T-cell (primary cell): ENCODE measurements at regions not wholly inside any gene's neighbourhood (a gene's known extent, or its start where the extent isn't known, plus 50 kb on each side); places are given as distances from the start of the nearest gene placed in this dataset.
A peak's percentile ranks its signal among the peaks of the same experiment; 100 is the strongest.

ENCODE experiments used
- ATAC-seq, 4 experiments: fragments of 200-7000 bp in 3 of 4; fragments of 150-1000 bp in 1 of 4; cut with Tn5 transposase; replicated peaks in 1 of 4; 1 replicate in 3 of 4; 2 replicates in 1 of 4; pipeline ENCODE4 v1.10.0; 2021; ENCODE audit warnings: moderate library complexity in 3 of 4, mild to moderate bottlenecking in 2 of 4, moderate number of reproducible peaks in 1 of 4
- CTCF ChIA-PET, 2 donors: fragments of 300-600 bp; sonication (Branson Sonifier 250); formaldehyde crosslinking; loops; one replicate each; lab custom pipeline; 2022; ENCODE audit warnings: antibody characterized with exemption in 2 of 2; lab: Charles Lee
- POLR2A ChIA-PET, 2 donors: fragments of 300-600 bp; sonication (Branson Sonifier 250); formaldehyde crosslinking; loops; one replicate each; lab custom pipeline; 2022; ENCODE audit warnings: antibody characterized with exemption in 2 of 2; lab: Charles Lee
- DNase-seq, 35 experiments: peaks; one replicate each; pipeline versions ENCODE4 v3.0.0 to v3.0.0-alpha.2; 2013 to 2023
- H3K27ac ChIP-seq: one replicate; pipeline ENCODE4 v1.5.1; 2013; ENCODE audit warnings: low read length
- H3K27me3 ChIP-seq, 2 experiments: replicated peaks in 1 of 2; 1 replicate in 1 of 2; 2 replicates in 1 of 2; pipeline versions ENCODE4 v1.6.1 to v1.7.0; 2013; ENCODE audit warnings: low read length in 1 of 2, mixed read lengths in 1 of 2; ENCODE audit not compliant: control insufficient read depth in 2 of 2, insufficient read depth in 2 of 2; ENCODE audit errors: extremely low read depth in 1 of 2
- H3K36me3 ChIP-seq, 2 donors: 1 replicate in 1 of 2; 2 replicates in 1 of 2; pipeline versions ENCODE4 v1.6.1 to v1.7.0; 2013; ENCODE audit warnings: low read length in 1 of 2; ENCODE audit not compliant: control insufficient read depth in 2 of 2, insufficient read depth in 1 of 2; ENCODE audit errors: extremely low read depth in 1 of 2
- H3K4me1 ChIP-seq, 2 experiments: 1 replicate in 1 of 2; 2 replicates in 1 of 2; pipeline versions ENCODE4 v1.6.1 to v1.7.0; 2013; ENCODE audit warnings: low read length in 2 of 2, mixed read lengths in 1 of 2; ENCODE audit not compliant: insufficient read depth in 2 of 2, control insufficient read depth in 1 of 2; ENCODE audit errors: extremely low read depth in 1 of 2
- H3K4me3 ChIP-seq, 2 donors: 1 replicate in 1 of 2; 2 replicates in 1 of 2; pipeline versions ENCODE4 v1.5.1 to v1.7.0; 2013; ENCODE audit warnings: mild to moderate bottlenecking in 2 of 2, low read length in 1 of 2, moderate library complexity in 1 of 2; ENCODE audit not compliant: control insufficient read depth in 1 of 2; ENCODE audit errors: extremely low read depth in 1 of 2
- H3K9me3 ChIP-seq: 2 replicates; pipeline ENCODE4 v1.7.0; 2013
- H3K27ac Mint-ChIP-seq, 2 donors: one replicate each; pipeline ENCODE4 v1.8.0; 2020 to 2021; ENCODE audit warnings: mild to moderate bottlenecking in 2 of 2, mixed read lengths in 2 of 2
- H3K27me3 Mint-ChIP-seq, 2 donors: one replicate each; pipeline ENCODE4 v1.8.0; 2021 to 2022; ENCODE audit warnings: mixed read lengths in 2 of 2
- H3K36me3 Mint-ChIP-seq: one replicate; pipeline ENCODE4 v1.8.0; 2021; ENCODE audit warnings: mixed read lengths
- H3K4me1 Mint-ChIP-seq, 3 donors: one replicate each; pipeline ENCODE4 v1.8.0; 2020 to 2022; ENCODE audit warnings: mixed read lengths in 3 of 3, mild to moderate bottlenecking in 1 of 3
- H3K4me3 Mint-ChIP-seq, 3 donors: one replicate each; pipeline ENCODE4 v1.8.0; 2020 to 2022; ENCODE audit warnings: mild to moderate bottlenecking in 3 of 3, mixed read lengths in 3 of 3, moderate library complexity in 3 of 3
- H3K9me3 Mint-ChIP-seq, 3 donors: one replicate each; pipeline ENCODE4 v1.8.0; 2020 to 2022; ENCODE audit warnings: mixed read lengths in 3 of 3
- WGBS: methylation state at CpG from one replicate; pipeline ENCODE4 v1.1.5; 2013; ENCODE audit warnings: missing lambda C conversion rate; ENCODE audit not compliant: insufficient coverage; 5-methylcytosine and 5-hydroxymethylcytosine counted together

GRCh38 chr18:51857989-51858388, 482.0 kb upstream of the DCC start:
- CTCF ChIA-PET, result no interaction called here
- H3K4me1 Mint-ChIP-seq, result no peaks in the 10 kb centered on the region
- H3K9me3 Mint-ChIP-seq, result peaks cover 0 to 6% (median under 1%) of the 10 kb centered on the region in 3 donors
- Histone ChIP-seq H3K27me3 (peaks cover 0 to 3% of the 10 kb centered on the region in 2 experiments), H3K36me3 (no peaks in the 10 kb centered on the region), H3K4me1 (no peaks in the 10 kb centered on the region), H3K4me3 (no peak overlapping the region), H3K27ac (no peak overlapping the region), H3K9me3 (no peaks in the 10 kb centered on the region)
- no peak overlapping the region for H3K4me3 Mint-ChIP-seq
- DNase-seq (no peak), ATAC-seq (no peak)
- H3K27ac Mint-ChIP-seq, result no peak overlapping the region
- H3K27me3 Mint-ChIP-seq, result no peaks in the 10 kb centered on the region
- H3K36me3 Mint-ChIP-seq, result no peaks in the 10 kb centered on the region
- 60% methylated on average over 1 of the region's 5 CpGs for WGBS
- POLR2A ChIA-PET, result no interaction called here

- H3K4me1 ChIP-seq, result no peaks in the 10 kb centered on the region
- H3K36me3 ChIP-seq, result no peaks in the 10 kb centered on the region
- H3K27me3 ChIP-seq, result no peaks in the 10 kb centered on the region
- no peak overlapping the region for H3K4me3 ChIP-seq
- Mint-ChIP-seq H3K9me3 (peaks cover 0 to 10% (median 9%) of the 10 kb centered on the region in 3 donors), H3K4me3 (no peak overlapping the region), H3K4me1 (no peaks in the 10 kb centered on the region), H3K27ac (no peak overlapping the region), H3K36me3 (no peaks in the 10 kb centered on the region), H3K27me3 (no peaks in the 10 kb centered on the region)
- ChIA-PET POLR2A (no interaction called here), CTCF (no interaction called here)
- no peaks in the 10 kb centered on the region for H3K9me3 ChIP-seq
- DNase-seq (no peak), ATAC-seq (no peak)
- no peak overlapping the region for H3K27ac ChIP-seq
- no CpG with 5 or more reads among the region's 2 CpGs for WGBS
These were observed 479.0 kb upstream of the DCC start for GRCh38 chr18:51861046-51861445.

- H3K4me3 ChIP-seq, result no peak overlapping the region
- no peak overlapping the region for H3K4me3 Mint-ChIP-seq
- H3K4me1 Mint-ChIP-seq, result no peaks in the 10 kb centered on the region
- H3K27me3 Mint-ChIP-seq, result no peaks in the 10 kb centered on the region
- H3K27ac Mint-ChIP-seq, result no peak overlapping the region
- no peak overlapping the region for H3K27ac ChIP-seq
- no peaks in the 10 kb centered on the region for H3K9me3 ChIP-seq
- WGBS, result 53% methylated on average over 3 of the region's 4 CpGs
- no peaks in the 10 kb centered on the region for H3K36me3 ChIP-seq
- H3K27me3 ChIP-seq, result no peaks in the 10 kb centered on the region
- CTCF ChIA-PET, result no interaction called here
- POLR2A ChIA-PET, result no interaction called here
- DNase-seq (no peak), ATAC-seq (no peak)
- peaks cover under 1 to 10% (median 10%) of the 10 kb centered on the region in 3 donors for H3K9me3 Mint-ChIP-seq
- no peaks in the 10 kb centered on the region for H3K4me1 ChIP-seq
- no peaks in the 10 kb centered on the region for H3K36me3 Mint-ChIP-seq
These were observed 477.8 kb upstream of the DCC start for GRCh38 chr18:51862051-51862715.

DNA sequence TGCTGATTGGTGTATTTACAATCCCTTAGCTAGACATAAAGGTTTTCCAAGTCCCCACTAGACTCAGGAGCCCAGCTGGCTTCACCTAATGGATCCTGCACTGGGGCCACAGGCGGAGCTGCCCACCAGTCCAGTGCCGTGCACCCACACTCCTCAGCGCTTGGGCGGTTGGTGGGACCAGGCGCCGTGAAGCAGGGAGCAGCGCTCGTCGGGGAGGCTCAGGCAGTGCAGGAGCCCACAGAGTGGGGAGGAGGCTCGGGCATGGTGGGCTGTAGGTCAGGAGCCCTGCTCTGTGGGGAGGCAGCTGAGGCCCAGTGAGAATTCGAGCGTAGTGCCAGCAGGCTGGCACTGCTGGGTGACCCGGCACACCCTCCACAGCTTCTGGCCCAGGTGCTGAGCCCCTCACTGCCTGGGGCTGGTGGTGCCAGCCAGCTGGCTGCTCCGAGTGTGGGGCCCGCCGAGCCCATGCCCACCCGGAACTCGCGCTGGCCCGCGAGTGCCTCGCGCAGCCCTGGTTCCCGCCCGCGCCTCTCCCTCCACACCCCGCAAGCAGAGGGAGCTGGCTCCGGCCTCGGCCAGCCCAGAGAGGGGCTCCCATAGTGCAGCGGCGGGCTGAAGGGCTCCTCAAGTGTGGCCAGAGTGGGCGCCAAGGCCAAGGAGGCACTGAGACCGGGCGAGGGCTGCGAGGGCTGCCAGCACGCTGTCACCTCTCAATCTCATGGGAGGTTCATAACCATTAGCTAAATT, 475.6 kb upstream of the DCC start:
- no peaks in the 10 kb centered on the region for H3K27me3 Mint-ChIP-seq
- no peak overlapping the region for H3K4me3 ChIP-seq
- no peak overlapping the region for H3K4me3 Mint-ChIP-seq
- H3K9me3 ChIP-seq, result no peaks in the 10 kb centered on the region
- ATAC-seq (no peak), DNase-seq (no peak)
- no peak overlapping the region for H3K27ac ChIP-seq
- no peaks in the 10 kb centered on the region for H3K4me1 Mint-ChIP-seq
- 87% methylated on average over 30 of the region's 36 CpGs for WGBS
- no peak overlapping the region for H3K27ac Mint-ChIP-seq
- H3K27me3 ChIP-seq, result no peaks in the 10 kb centered on the region
- peaks cover 10 to 18% (median 17%) of the 10 kb centered on the region in 3 donors for H3K9me3 Mint-ChIP-seq
- H3K4me1 ChIP-seq, result no peaks in the 10 kb centered on the region
- no peaks in the 10 kb centered on the region for H3K36me3 ChIP-seq
- ChIA-PET CTCF (no interaction called here), POLR2A (no interaction called here)
- no peaks in the 10 kb centered on the region for H3K36me3 Mint-ChIP-seq

DNA sequence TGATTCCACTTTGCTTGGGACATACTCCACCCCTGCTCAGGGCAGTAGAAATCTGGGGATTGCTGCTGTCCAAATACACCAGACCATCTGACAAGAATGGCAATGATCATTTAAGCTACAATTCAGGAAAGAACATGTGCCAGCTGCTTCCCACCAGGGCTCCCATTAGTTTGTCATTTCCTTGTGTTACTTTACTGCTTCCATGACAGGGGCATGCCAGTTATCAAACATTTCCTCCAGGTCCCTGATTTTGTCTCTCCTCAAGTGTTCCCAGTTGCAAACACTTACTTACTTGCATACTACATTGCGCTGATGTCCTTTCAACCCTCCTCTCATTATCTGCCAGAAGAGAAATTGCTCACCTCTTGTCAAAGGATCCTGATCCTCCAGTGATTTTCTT, 474.5 kb upstream of the DCC start:
- Histone ChIP-seq H3K4me3 (no peak overlapping the region), H3K27ac (no peak overlapping the region), H3K36me3 (no peaks in the 10 kb centered on the region), H3K27me3 (no peaks in the 10 kb centered on the region), H3K9me3 (no peaks in the 10 kb centered on the region), H3K4me1 (no peaks in the 10 kb centered on the region)
- DNase-seq, result no peak
- H3K4me3 Mint-ChIP-seq, result no peak overlapping the region
- H3K27me3 Mint-ChIP-seq, result no peaks in the 10 kb centered on the region
- H3K9me3 Mint-ChIP-seq, result peaks cover 16 to 19% (median 18%) of the 10 kb centered on the region in 3 donors
- no peaks in the 10 kb centered on the region for H3K36me3 Mint-ChIP-seq
- WGBS, result no CpG with 5 or more reads among the region's 1 CpG
- H3K4me1 Mint-ChIP-seq, result no peaks in the 10 kb centered on the region
- H3K27ac Mint-ChIP-seq, result no peak overlapping the region
- ChIA-PET CTCF (no interaction called here), POLR2A (no interaction called here)
- no peak for ATAC-seq

- no peak overlapping the region for H3K27ac ChIP-seq
- DNase-seq (peak in 1 of 35 experiments; percentile 2), ATAC-seq (no peak)
- Mint-ChIP-seq H3K27me3 (no peaks in the 10 kb centered on the region), H3K4me3 (no peak overlapping the region), H3K4me1 (no peaks in the 10 kb centered on the region), H3K9me3 (peaks cover 21 to 25% (median 23%) of the 10 kb centered on the region in 3 donors), H3K27ac (no peak overlapping the region), H3K36me3 (no peaks in the 10 kb centered on the region)
- H3K4me3 ChIP-seq, result no peak overlapping the region
- no peaks in the 10 kb centered on the region for H3K4me1 ChIP-seq
- H3K27me3 ChIP-seq, result no peaks in the 10 kb centered on the region
- ChIA-PET CTCF (no interaction called here), POLR2A (interaction anchor here in 1 of 2 donors (0.5 kb wide), 1 partner anchor 15 kb away, joined by 3 read pairs; no protein-coding TSS in a partner anchor)
- no peaks in the 10 kb centered on the region for H3K9me3 ChIP-seq
- no peaks in the 10 kb centered on the region for H3K36me3 ChIP-seq
These were observed 472.2 kb upstream of the DCC start for GRCh38 chr18:51867767-51868166.
